Upper lobe of right lung (tissue), 1 donor: ENCODE measurements at regions not wholly inside any gene's neighbourhood (a gene's known extent, or its start where the extent isn't known, plus 50 kb on each side); places are given as distances from the start of the nearest gene placed in this dataset.

Experiments
- ATAC-seq: fragments of 200-7000 bp; cut with Tn5 transposase; one replicate; pipeline ENCODE4 v1.9.1; 2020; ENCODE audit warnings: mild to moderate bottlenecking, moderate library complexity
- DNase-seq: peaks from one replicate; pipeline ENCODE4 v3.0.0-alpha.2; 2020
- H3K27ac ChIP-seq: fragments of 200-600 bp; one replicate; pipeline ENCODE4 v1.8.0; 2022
- H3K27me3 ChIP-seq: fragments of 200-600 bp; one replicate; pipeline ENCODE4 v1.8.0; 2022; ENCODE audit warnings: mild to moderate bottlenecking
- H3K36me3 ChIP-seq: fragments of 200-600 bp; one replicate; pipeline ENCODE4 v1.8.0; 2022
- H3K4me1 ChIP-seq: fragments of 200-600 bp; one replicate; pipeline ENCODE4 v1.8.0; 2022
- H3K4me3 ChIP-seq: fragments of 200-600 bp; one replicate; pipeline ENCODE4 v1.8.0; 2022; ENCODE audit warnings: mild to moderate bottlenecking
- H3K9me3 ChIP-seq: fragments of 200-600 bp; one replicate; pipeline ENCODE4 v1.8.0; 2022
- CTCF ChIP-seq: fragments of 200-600 bp; IDR thresholded peaks from one replicate; pipeline ENCODE4 v1.8.0; 2022; ENCODE audit warnings: antibody characterized with exemption
- intact Hi-C: fragments of 100-400 bp; cut with DNase I; formaldehyde crosslinking; loops from one replicate; pipeline ENCODE4 v1.11.0; 2022
- donor health status: DM: no; HTN: yes; CAD: no; lungs with severe emphysema.

DNA sequence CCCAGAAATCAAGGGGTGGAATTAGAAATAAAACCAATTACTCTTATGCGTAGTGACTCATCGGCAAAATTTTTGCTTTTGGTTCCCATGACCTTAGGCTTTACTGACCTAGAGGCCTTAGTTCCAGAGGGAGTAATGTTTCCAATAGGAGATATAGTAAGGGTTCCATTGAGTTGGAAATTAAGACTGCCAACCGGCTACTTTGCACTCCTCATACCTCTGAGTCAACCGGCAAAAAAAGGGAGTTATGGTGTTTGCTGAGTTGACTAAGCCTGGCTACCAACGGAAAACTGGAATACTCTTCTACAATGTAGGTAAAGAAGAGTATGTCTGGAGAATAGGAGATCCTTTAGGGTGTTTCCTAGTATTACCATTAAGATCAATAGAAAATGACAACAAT, 919.8 kb downstream of the CENPC start:
- Histone ChIP-seq H3K4me3 (no peak overlapping the region), H3K4me1 (no peaks in the 10 kb centered on the region), H3K27ac (no peak overlapping the region), H3K27me3 (no peaks in the 10 kb centered on the region), H3K9me3 (no peaks in the 10 kb centered on the region), H3K36me3 (no peaks in the 10 kb centered on the region)
- ATAC-seq (no peak), DNase-seq (no peak)
- intact Hi-C loops: no loop called here
- TF ChIP-seq CTCF: no peak

DNA sequence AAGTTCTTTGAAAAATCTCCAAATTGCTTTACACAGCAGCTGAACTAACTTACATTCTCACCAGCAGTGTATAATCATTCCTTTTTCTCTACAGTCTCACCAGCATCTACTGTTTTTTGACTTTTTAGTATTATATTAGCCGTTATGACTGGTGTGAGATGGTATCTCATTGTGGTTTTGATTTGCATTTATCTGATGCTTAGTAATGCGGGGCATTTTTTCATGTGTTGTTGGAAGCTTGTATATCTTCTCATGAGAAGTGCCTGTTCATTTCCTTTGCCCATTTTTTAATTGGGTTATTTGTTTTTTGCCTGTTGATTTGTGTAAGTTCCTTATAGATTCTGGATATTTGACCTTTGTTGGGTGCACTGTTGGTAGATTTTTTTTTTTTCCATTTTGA, 931.7 kb downstream of the CENPC start:
- DNase-seq (no peak), ATAC-seq (no peak)
- Histone ChIP-seq H3K27ac (no peak overlapping the region), H3K4me1 (no peaks in the 10 kb centered on the region), H3K4me3 (no peak overlapping the region), H3K27me3 (no peaks in the 10 kb centered on the region), H3K36me3 (no peaks in the 10 kb centered on the region), H3K9me3 (no peaks in the 10 kb centered on the region)
- TF ChIP-seq CTCF: no peak
- intact Hi-C loops: no loop called here

DNA sequence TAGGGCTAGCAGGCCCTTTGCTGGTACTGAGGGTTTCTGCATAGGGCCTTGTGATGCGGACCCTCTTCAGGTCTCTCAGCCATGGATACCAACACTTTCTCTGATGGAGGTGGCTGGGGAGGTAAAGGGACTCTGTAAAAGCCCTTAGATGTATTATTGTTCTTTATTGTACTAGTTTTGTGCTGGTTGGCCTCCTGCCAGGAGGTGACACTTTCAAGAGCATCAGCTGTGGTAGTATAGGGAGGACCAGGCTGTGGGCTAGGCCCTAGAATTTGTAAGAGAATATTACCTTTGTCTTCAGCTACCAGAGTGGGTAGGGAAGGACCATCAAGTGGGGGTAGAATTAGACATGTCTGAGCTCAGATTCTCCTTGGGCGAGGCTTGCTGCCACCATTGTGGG, 936.3 kb downstream of the CENPC start:
- no peak overlapping the region for H3K27ac ChIP-seq
- no peaks in the 10 kb centered on the region for H3K4me1 ChIP-seq
- DNase-seq (no peak), ATAC-seq (no peak)
- H3K27me3 ChIP-seq: no peaks in the 10 kb centered on the region
- H3K4me3 ChIP-seq: no peak overlapping the region
- H3K36me3 ChIP-seq: no peaks in the 10 kb centered on the region
- intact Hi-C loops: no loop called here
- no peak for TF ChIP-seq CTCF
- H3K9me3 ChIP-seq: no peaks in the 10 kb centered on the region

- intact Hi-C loops: no loop called here
- Histone ChIP-seq H3K27me3 (no peaks in the 10 kb centered on the region), H3K36me3 (no peaks in the 10 kb centered on the region), H3K27ac (no peak overlapping the region), H3K4me1 (no peaks in the 10 kb centered on the region), H3K9me3 (no peaks in the 10 kb centered on the region), H3K4me3 (no peak overlapping the region)
- TF ChIP-seq CTCF: no peak
- no peak for DNase-seq
- ATAC-seq: no peak
Measured at GRCh38 chr4:66606908-66607307, 936.6 kb upstream of the EPHA5 start.

DNA sequence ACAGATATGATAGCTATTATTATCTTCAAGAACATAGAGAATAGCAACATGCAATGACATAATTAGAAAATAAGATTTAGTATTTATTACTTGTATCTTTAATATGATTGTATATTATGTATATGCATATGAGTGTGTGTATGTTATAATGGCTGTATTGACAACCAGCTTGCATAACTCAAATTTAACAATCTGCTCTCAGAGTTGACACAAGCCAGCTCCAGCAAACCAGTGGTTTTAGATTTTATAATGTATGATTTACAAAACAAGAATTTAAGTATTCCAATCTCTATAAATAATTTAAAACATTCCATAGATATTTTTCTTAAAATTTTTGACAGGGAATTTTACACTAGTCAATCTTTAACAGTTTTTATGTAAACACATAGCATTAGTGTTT, 935.9 kb upstream of the EPHA5 start:
- Histone ChIP-seq H3K36me3 (no peaks in the 10 kb centered on the region), H3K27ac (no peak overlapping the region), H3K4me1 (no peaks in the 10 kb centered on the region), H3K4me3 (no peak overlapping the region), H3K27me3 (no peaks in the 10 kb centered on the region), H3K9me3 (no peaks in the 10 kb centered on the region)
- no peak for DNase-seq
- no peak for TF ChIP-seq CTCF
- intact Hi-C loops: no loop called here
- ATAC-seq: no peak

DNA sequence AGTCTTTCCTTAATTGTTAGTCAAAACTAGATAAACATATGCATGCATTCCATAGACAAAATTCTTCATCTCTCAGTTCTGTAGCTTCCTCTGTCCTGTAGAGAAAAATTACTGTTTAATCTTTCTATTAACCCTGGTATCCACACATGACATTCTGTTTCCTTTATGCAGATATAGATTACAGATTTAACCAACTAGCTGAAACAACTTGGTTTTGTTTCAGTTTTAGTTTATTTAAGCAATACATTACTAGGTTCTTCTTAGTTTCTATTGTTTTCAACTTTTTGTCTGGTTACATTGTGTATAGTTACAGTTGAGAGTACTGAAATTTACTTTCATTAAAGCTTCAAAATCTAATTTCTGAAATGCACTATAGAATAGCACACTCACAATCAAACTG, 933.9 kb upstream of the EPHA5 start:
- Histone ChIP-seq H3K9me3 (no peaks in the 10 kb centered on the region), H3K4me1 (no peaks in the 10 kb centered on the region), H3K4me3 (no peak overlapping the region), H3K27ac (no peak overlapping the region), H3K27me3 (no peaks in the 10 kb centered on the region), H3K36me3 (no peaks in the 10 kb centered on the region)
- no peak for ATAC-seq
- no peak for TF ChIP-seq CTCF
- intact Hi-C loops: no loop called here
- DNase-seq: no peak
